HuH-7 (cell line): ENCODE measurements at regions not wholly inside any gene's neighbourhood (a gene's known extent, or its start where the extent isn't known, plus 50 kb on each side); places are given as distances from the start of the nearest gene placed in this dataset.
"Not testable (repeated sequence)": the region's sequence is repeated elsewhere in the genome, so short reads cannot be mapped to it uniquely, and the experiment has no call there.

Source experiments
- DNase-seq: peaks from one replicate; pipeline ENCODE4 v3.0.0; 2011; ENCODE audit warnings: low spot score

- DNase-seq, result no peak
Observed at GRCh38 chr10:62590306-62590705, 214.2 kb upstream of the ADO start.

DNA sequence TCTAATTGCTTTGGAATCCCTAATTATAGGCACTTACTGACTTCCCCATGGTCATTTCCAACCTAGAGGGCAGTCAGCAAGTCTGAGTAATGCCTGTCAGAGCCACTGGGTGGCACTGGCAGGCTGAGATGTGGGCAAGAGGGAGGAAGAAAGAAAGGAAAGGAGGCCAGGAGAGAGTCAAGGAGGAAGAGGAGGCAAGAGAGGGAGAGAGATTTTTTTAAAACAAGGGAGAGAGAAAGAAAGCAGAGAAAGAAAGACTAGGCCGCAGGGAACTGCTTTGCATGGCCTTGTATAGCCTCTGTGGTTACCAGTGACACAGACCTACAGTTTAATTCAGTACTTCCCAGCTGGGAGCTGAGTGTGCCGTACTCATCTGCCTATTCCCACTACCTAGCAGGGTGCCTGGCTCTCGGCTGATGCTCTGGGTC lies 210.4 kb upstream of the ADO start:
- DNase-seq, result peak; percentile 35

GRCh38 chr10:62597226-62597625 lies 207.3 kb upstream of the ADO start:
- DNase-seq, result no peak

DNA sequence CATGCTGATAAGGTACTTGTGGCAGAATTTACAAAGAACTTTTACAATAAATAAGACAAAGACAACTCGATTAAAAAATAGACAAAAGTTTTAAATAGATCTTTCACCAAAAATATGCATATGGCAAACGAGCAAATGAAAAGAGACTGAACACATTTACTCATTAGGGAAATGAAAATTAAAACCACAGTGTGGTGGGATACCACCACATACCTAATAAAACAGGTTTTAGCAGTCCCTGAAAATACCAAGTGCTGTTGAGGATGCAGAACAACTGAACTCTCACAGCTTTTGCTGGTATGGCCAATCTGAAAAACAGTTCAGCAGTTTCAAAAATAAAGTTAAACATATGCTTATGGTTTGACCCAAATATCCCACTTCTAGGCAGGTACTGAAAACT lies 205.4 kb upstream of the ADO start:
- DNase-seq, result no peak

DNA sequence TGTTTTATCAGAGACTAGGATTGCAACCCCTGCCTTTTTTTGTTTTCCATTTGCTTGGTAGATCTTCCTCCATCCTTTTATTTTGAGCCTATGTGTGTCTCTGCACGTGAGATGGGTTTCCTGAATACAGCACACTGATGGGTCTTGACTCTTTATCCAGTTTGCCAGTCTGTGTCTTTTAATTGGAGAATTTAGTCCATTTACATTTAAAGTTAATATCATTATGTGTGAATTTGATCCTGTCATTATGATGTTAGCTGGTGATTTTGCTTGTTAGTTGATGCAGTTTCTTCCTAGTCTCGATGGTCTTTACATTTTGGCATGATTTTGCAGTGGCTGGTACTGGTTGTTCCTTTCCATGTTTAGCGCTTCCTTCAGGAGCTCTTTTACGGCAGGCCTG lies 198.0 kb upstream of the ADO start:
- DNase-seq, result not testable (repeated sequence)

- not testable (repeated sequence) for DNase-seq
Observed at GRCh38 chr10:62608189-62608875, 196.2 kb upstream of the ADO start.

DNA sequence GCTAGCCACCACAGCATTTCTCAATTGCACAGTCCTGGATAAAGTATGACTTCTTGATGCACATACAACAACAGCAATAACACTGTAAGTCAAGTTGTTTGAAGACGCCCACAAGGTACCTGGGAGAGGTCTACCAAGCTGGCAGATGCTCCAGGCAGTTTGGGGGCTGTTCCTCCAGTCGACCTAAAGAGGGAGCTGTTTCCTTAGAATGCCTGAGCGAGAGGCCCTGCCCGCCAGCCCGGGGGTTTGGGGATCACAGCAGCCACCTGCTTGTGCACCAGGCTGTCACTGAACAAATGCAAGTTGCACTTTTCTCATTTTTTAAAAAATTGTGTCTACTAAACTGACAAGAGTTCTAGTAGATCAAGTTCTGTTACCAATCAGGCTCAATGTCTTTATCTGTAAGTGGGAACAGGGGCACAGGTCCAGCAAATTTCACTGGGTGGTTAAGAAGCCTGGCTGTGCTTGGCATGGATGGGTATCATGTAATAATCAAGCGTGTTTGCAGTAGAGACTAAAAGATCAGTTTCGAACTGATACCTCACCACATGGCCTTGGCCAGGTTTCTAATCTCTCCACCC lies 193.8 kb upstream of the ADO start:
- DNase-seq, result peak; percentile 50

DNA sequence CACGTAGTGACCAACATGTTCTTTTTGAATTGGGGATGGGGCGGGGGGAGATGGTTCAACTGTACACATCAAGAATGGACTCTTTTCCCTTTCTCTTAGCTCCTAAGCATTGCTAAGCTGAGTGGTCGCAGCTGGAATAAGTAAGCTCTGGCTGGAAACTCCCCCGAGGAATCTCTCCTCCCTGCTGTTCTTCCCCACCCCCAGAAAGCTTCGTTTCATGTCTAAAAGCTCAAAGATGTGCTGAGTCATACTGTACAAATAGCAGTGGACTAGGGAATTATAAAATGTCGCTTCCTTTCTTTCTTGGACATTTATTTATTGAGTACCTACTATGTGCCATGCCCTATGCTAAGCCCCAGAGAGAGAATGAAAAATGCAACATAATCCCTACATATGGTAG lies 191.1 kb upstream of the ADO start:
- no peak for DNase-seq

GRCh38 chr10:62613859-62614258 lies 190.7 kb upstream of the ADO start:
- DNase-seq, result no peak

DNA sequence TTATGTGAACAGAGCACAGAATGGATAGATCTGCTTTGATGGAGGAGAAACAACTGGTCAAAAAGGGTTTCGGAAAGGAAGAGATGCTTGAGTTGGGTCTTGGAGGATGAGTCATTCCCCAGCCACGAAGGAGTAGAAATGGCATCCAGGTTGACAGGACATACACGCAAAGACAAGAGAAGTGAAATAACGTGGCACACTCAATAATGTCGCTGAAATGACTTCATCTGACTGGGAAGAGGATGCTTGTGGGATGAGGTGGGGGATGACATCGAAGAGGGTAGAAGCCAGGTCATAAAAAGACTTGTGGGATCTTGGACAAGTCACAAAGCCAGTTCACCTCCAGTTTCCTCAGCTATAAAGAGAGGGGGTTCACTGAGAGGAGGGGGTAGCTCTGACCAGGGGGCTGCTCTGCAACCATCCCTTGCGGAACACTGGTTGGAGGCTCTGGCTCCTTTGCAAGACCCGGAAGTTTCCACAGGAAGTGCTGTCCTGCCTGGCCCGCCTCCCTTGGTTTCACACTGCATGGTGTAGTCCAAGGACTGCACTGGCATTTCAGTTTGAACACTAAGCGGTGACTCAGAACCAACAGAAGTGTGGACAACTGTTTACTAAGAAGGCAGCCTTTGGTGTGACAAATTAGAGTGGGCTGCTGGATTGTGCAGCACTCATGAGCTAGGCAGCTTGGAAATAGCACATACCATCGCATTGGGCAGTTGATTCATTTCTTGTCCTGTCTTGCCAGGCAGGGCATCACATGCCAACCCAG lies 189.9 kb upstream of the ADO start:
- no peak for DNase-seq

GRCh38 chr10:62616885-62617590 lies 187.5 kb upstream of the ADO start:
- DNase-seq, result no peak

GRCh38 chr10:62617652-62618051 lies 186.9 kb upstream of the ADO start:
- DNase-seq, result no peak

GRCh38 chr10:62618054-62618453 lies 186.5 kb upstream of the ADO start:
- DNase-seq, result no peak

DNA sequence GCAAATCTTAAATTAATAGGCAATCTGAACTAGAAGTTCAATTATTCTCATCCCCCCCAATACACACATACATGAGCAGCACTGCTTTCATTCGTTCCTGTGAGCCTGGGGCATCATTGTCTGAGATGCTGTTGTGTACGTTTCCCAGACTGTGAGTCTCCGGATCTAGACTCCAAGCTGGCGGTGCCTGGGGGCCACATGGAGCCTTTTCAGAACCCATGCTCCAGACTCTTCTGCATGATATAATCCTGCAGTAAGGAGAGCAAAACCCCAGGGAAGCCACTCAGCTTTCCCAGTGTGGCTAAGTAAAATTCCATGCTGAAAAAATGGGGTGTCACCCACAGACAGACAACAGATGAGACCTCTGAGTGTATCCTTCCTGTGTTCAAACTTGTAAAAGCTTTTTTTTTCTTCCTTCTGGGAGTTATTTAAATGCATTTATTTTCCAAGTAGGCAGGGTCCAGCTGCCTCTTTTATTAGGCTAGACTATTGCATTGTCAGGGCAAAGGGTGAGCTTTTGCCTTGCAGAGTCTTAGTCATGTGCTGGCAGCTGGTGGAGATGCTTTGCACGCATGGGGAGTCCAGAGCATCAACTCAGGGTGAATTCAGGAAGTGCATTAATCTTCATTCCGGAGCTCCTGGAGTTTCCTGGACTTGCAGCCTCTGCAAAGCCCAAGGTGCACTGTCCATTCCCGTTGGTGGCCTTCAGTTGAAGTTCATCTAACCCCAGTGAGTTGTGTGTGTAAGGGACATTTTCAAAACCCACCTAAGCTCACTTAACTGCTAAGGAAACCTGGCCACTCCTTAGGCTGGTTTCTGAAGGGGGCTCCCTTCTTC lies 185.7 kb upstream of the ADO start:
- DNase-seq, result no peak

GRCh38 chr10:62619413-62619738 lies 185.1 kb upstream of the ADO start:
- no peak for DNase-seq

DNA sequence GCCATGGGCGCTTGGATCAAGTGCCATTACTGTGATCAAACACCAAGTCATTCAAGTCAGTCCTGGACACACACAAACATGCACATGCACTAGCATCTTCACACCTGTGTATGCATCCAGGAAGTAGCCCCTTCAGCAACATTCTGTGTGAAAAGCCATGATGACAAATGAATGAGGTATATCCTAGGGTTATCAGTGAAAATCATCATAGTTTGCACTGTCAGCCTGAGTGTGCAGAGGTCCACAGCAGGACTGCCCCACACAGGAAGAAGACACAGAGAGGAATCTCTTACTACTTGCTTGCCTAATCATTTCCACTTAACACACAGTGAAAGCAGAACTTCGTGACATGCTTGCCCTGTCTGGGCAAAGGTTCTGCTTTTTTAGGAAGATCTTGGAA lies 184.0 kb upstream of the ADO start:
- DNase-seq, result no peak

GRCh38 chr10:62623223-62623622 lies 181.3 kb upstream of the ADO start:
- DNase-seq, result no peak

GRCh38 chr10:62625484-62625883 lies 179.0 kb upstream of the ADO start:
- no peak for DNase-seq

GRCh38 chr10:62626079-62626478 lies 178.4 kb upstream of the ADO start:
- no peak for DNase-seq

DNA sequence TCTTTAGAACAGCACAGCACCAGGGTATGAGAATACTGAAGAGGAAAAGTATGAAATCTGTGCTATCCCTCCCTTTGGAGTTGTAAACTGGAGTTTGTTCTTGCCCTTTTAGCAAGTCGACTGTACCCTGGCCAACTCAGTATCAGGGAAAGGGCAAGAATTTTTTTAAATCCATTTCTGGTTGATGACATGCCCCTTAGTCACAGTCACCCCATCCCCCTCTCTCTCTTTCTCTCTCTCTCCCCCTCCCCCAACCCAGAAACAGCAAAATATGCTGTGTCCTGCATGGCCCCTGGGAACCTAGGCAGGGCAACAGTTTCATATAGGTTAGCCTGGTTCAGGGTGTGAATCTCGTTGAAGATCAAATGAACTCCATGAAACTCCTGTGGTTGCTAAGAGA lies 177.7 kb upstream of the ADO start:
- DNase-seq, result no peak

GRCh38 chr10:62627983-62628382 lies 176.5 kb upstream of the ADO start:
- DNase-seq, result no peak

DNA sequence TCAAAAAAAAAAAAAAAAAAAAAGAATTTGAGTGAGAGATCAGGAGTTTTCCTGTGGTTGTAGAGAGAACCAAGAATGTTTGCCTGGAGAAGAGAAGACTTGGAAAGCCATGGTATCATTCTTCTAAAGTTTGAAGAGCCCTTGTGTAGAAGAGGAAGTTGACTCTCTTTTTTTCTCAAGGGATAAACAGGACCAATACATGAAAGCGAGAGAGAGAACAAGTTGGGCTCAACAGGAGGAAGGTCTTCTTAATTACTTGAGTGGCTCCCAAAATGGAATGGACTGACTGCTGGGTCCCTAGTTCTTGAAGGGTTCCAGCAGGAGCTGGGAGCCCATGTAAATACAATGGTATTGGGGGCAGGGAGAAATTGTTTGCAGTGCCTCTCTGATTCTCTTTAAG lies 173.3 kb upstream of the ADO start:
- no peak for DNase-seq
